Astrocyte of the spinal cord (primary cell): ENCODE measurements at regions not wholly inside any gene's neighbourhood (a gene's known extent, or its start where the extent isn't known, plus 50 kb on each side); places are given as distances from the start of the nearest gene placed in this dataset.

Source experiments
- DNase-seq: peaks from one replicate; pipeline ENCODE4 v3.0.0; 2011; ENCODE audit warnings: low read depth, low spot score
- H3K4me3 ChIP-seq: 2 replicates; pipeline ENCODE4 v1.5.1; 2011; ENCODE audit warnings: low read depth, mild to moderate bottlenecking, low read length, moderate library complexity
- CTCF ChIP-seq: IDR thresholded peaks from 2 replicates; pipeline ENCODE4 v1.5.1; 2012; ENCODE audit warnings: low read depth, mild to moderate bottlenecking, low read length, inconsistent platforms
- in situ Hi-C: cut with HindIII; loops from 2 replicates; pipeline ENCODE4 v1.10.0; 2017; ENCODE audit warnings: low sequenced_read_pairs

DNA sequence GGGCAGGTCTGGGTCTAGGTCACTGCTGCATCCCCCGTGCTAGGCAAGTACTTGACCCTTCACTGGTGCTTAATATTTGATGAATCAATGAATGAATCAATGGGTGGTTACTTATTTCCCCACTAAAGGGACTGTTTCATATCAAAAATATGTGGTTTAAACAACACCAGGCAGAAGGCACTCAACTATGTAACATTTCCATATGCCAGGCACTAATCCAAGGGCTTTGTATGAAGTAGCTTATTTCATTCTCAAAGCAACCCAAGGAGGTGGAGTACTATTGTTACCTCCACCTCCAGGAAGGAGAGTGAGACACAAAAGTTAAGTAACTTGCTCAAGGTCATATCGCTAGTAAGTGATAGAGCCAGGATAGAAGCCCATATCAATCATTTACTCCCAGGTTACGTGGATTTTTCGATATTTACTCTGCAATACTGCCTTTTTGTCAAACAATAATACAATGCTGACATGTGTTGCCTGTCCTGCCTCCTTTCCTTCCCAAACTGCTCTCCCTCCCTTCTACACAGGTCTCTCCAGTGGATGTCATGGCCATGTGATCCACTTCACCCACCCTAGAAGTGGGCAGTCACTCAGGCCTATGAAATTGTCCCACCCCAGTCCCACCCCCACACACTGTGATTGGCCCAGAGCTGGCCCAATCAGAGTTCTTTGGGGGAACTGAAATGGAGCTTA, 142.8 kb downstream of the ETS2 start:
- in situ Hi-C loops, result loop anchor here (25.0 kb wide), 1 partner anchor 136 kb away; the partner anchor contains the start of gene ETS2
- no peak for DNase-seq
- no peak overlapping the region for H3K4me3 ChIP-seq
- TF ChIP-seq CTCF, result no peak

DNA sequence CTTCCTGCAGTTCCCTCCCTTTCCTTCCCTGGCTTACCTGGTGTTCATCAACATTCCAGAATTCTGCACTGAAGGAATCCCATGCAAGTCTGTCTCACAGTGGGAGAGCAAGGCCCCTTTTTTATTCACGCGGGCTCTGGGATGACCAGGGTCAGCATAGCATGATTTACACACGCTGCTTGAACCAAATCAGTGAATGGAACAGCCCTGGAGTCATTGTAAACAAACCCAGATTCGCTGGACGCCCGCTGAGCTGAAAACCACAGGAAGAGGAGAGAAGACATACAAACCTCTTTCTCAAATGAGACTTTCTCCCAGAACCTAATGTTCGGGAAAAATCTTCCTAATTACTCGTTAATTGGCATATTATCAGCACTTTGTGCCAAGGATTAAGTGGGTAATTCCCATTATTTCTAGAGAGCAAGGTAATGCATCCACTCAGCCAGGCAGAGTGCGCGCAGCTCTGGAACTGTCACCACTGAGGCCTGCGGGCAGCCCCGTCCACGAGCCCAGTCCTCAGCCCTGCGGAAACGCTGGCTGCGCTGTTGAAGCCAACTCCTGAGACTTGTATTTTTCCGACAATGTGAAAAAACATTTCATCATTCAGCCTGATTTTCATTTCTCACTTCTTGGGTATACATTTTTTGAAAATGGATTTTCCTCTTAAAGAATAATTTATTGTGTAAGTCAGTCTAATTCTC, 140.0 kb downstream of the ETS2 start:
- TF ChIP-seq CTCF, result no peak
- no peak overlapping the region for H3K4me3 ChIP-seq
- in situ Hi-C loops, result loop anchor here (25.0 kb wide), 1 partner anchor 133 kb away; the partner anchor contains the start of gene ETS2
- peak; percentile 86 for DNase-seq

DNA sequence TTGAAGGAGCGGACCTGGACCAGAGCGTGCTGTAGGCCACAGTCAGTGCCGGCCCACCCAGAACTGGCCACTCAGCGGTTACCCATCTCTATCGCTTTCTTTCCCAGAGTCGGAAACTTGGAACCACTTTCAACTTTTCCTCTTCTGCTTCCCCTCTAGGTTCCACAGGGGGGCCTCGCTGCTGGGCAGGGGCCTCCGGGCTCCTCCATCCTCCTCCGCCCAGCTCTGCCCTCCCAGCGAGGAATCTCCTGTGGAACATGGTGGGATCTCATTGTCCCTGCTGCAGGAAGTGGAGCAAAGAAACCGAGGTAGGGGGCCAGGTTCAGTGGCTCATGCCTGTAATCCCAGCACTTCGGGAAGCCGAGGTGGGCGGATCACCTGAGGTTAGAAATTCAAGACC, 139.2 kb downstream of the ETS2 start:
- no peak overlapping the region for H3K4me3 ChIP-seq
- no peak for TF ChIP-seq CTCF
- in situ Hi-C loops, result loop anchor here (25.0 kb wide), 1 partner anchor 133 kb away; the partner anchor contains the start of gene ETS2
- DNase-seq, result no peak

- in situ Hi-C loops, result loop anchor here (25.0 kb wide), 1 partner anchor 132 kb away; the partner anchor contains the start of gene ETS2
- no peak for TF ChIP-seq CTCF
- DNase-seq, result no peak
- no peak overlapping the region for H3K4me3 ChIP-seq
Observed at GRCh38 chr21:38944402-38944801, 138.7 kb downstream of the ETS2 start.

DNA sequence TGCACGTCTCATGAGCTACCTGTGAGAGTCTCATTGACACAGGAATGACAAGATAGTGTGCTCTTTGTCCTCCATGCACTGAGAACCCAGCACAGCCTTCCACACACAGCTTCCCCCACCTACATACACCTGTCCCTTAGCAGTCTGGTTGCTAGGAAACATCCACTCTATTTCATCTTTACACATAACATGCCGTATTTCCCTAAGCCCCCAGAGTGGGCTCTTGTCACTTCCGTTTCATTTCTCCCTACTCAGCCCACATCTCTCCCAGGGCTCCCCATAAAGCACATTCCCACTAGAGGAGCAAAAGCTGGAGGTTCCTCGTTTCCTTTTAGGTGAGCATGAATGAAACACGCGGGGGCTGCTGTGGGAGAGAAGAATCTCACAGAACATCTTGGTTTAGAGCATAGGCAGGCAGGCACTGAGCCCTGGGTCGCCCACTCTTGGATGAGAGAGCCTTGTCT, 137.1 kb downstream of the ETS2 start:
- no peak overlapping the region for H3K4me3 ChIP-seq
- DNase-seq, result no peak
- in situ Hi-C loops, result loop anchor here (25.0 kb wide), 1 partner anchor 130 kb away; the partner anchor contains the start of gene ETS2
- no peak for TF ChIP-seq CTCF

DNA sequence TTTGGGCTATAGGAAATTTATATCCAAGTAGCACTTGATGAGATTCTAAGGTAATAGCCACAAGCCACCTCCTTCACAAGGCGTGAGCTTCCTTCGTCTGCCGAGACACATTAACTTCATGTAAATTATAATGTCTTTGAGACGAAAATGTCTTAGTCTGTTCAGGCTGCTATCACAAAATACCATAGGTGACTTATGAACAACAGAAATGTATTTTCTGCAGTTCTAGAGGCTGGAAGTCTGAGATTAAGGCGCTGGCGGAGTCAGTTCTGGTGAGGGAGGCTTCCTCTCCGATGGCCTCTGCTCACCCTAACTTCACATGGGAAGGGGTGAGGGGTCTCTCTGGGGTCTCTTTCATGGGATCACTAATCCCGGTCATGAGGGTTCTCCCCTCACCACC, 133.0 kb downstream of the ETS2 start:
- TF ChIP-seq CTCF, result no peak
- no peak for DNase-seq
- in situ Hi-C loops, result loop anchor here (25.0 kb wide), 1 partner anchor 126 kb away; the partner anchor contains the start of gene ETS2
- no peak overlapping the region for H3K4me3 ChIP-seq
